ENCODE measurements at regions not wholly inside any gene's neighbourhood (a gene's known extent, or its start where the extent isn't known, plus 50 kb on each side); places are given as distances from the start of the nearest gene placed in this dataset.

- H3K4me3 ChIP-seq (ENCODE audit: low read length) = no peak overlapping the region
- H3K4me1 ChIP-seq (ENCODE audit: insufficient read depth, low read length) = no peaks in the 10 kb centered on the region
- no peaks in the 10 kb centered on the region for H3K9me3 ChIP-seq (ENCODE audit: insufficient read depth, low read depth, low read length)
- no peak overlapping the region for H3K9ac ChIP-seq (ENCODE audit: low read depth, low read length)
- no peak overlapping the region for H3K27ac ChIP-seq (ENCODE audit: low read length)
- no peaks in the 10 kb centered on the region for H3K36me3 ChIP-seq (ENCODE audit: insufficient read depth, low read depth, low read length)
- no peaks in the 10 kb centered on the region for H3K27me3 ChIP-seq (ENCODE audit: insufficient read depth, low read length)
Measured at GRCh38 chrX:137483554-137483953, 82.4 kb upstream of the ZIC3 start.

GRCh38 chrX:137482136-137482535 lies 83.8 kb upstream of the ZIC3 start:
- Histone ChIP-seq H3K4me1 (ENCODE audit: insufficient read depth, low read length) (no peaks in the 10 kb centered on the region), H3K27me3 (ENCODE audit: insufficient read depth, low read length) (no peaks in the 10 kb centered on the region), H3K9ac (ENCODE audit: low read depth, low read length) (no peak overlapping the region), H3K9me3 (ENCODE audit: insufficient read depth, low read depth, low read length) (no peaks in the 10 kb centered on the region), H3K4me3 (ENCODE audit: low read length) (no peak overlapping the region), H3K36me3 (ENCODE audit: insufficient read depth, low read depth, low read length) (no peaks in the 10 kb centered on the region), H3K27ac (ENCODE audit: low read length) (no peak overlapping the region)

DNA sequence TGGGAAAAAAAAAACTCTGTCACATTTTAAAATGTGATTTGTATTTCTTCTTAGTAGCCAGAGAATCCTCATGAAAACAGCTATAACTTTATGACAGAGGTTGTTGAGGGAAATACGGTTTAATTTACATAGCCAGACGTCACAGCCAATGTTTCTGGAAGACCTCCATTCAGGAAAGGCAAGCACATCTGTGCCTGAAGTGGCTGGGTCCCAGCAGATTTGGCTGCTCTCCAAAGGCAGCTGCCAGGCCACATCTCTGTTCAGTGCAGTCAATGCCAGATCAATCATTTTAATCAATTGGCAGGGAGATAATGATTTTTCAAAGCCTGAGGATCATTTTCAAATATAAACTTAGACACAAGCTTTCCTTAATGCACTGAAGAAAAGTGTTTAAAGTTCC lies 86.5 kb upstream of the ZIC3 start:
- no peaks in the 10 kb centered on the region for H3K27me3 ChIP-seq (ENCODE audit: insufficient read depth, low read length)
- H3K4me1 ChIP-seq (ENCODE audit: insufficient read depth, low read length) = no peaks in the 10 kb centered on the region
- no peaks in the 10 kb centered on the region for H3K36me3 ChIP-seq (ENCODE audit: insufficient read depth, low read depth, low read length)
- H3K9ac ChIP-seq (ENCODE audit: low read depth, low read length) = no peak overlapping the region
- H3K4me3 ChIP-seq (ENCODE audit: low read length) = no peak overlapping the region
- no peak overlapping the region for H3K27ac ChIP-seq (ENCODE audit: low read length)
- H3K9me3 ChIP-seq (ENCODE audit: insufficient read depth, low read depth, low read length) = no peaks in the 10 kb centered on the region

GRCh38 chrX:137441711-137442110 lies 124.2 kb upstream of the ZIC3 start:
- H3K27me3 ChIP-seq (ENCODE audit: insufficient read depth, low read length) = no peaks in the 10 kb centered on the region
- no peaks in the 10 kb centered on the region for H3K4me1 ChIP-seq (ENCODE audit: insufficient read depth, low read length)
- H3K4me3 ChIP-seq (ENCODE audit: low read length) = no peak overlapping the region
- H3K9me3 ChIP-seq (ENCODE audit: insufficient read depth, low read depth, low read length) = no peaks in the 10 kb centered on the region
- H3K27ac ChIP-seq (ENCODE audit: low read length) = no peak overlapping the region
- H3K36me3 ChIP-seq (ENCODE audit: insufficient read depth, low read depth, low read length) = no peaks in the 10 kb centered on the region
- no peak overlapping the region for H3K9ac ChIP-seq (ENCODE audit: low read depth, low read length)

DNA sequence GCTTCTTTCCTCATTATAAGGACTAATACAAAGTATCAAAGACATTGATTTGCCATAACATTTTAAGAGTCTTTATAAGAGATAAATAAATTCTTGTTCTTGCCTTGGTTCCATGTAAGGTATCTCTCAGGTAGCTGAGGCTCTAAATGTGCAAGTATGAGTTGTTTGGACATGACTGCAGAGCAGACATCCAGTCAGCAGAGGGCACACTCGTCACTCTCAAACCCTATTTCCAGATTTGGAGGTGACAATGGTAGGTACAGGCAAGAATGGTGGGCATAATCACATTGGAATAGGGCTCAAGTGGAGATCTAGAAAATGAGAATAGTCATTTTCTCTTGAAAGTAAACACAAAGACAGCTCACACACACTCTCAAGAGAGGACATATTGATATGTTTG lies 133.3 kb upstream of the ZIC3 start:
- Histone ChIP-seq H3K4me1 (ENCODE audit: insufficient read depth, low read length) (peaks cover 8% of the 10 kb centered on the region; the same call in 1 of the 2 replicates), H3K27ac (ENCODE audit: low read length) (no peak overlapping the region), H3K27me3 (ENCODE audit: insufficient read depth, low read length) (peaks cover 35% of the 10 kb centered on the region), H3K9me3 (ENCODE audit: insufficient read depth, low read depth, low read length) (no peaks in the 10 kb centered on the region), H3K4me3 (ENCODE audit: low read length) (peak overlapping the region; percentile 32; the same call in 1 of the 2 replicates), H3K36me3 (ENCODE audit: insufficient read depth, low read depth, low read length) (no peaks in the 10 kb centered on the region), H3K9ac (ENCODE audit: low read depth, low read length) (no peak overlapping the region)

DNA sequence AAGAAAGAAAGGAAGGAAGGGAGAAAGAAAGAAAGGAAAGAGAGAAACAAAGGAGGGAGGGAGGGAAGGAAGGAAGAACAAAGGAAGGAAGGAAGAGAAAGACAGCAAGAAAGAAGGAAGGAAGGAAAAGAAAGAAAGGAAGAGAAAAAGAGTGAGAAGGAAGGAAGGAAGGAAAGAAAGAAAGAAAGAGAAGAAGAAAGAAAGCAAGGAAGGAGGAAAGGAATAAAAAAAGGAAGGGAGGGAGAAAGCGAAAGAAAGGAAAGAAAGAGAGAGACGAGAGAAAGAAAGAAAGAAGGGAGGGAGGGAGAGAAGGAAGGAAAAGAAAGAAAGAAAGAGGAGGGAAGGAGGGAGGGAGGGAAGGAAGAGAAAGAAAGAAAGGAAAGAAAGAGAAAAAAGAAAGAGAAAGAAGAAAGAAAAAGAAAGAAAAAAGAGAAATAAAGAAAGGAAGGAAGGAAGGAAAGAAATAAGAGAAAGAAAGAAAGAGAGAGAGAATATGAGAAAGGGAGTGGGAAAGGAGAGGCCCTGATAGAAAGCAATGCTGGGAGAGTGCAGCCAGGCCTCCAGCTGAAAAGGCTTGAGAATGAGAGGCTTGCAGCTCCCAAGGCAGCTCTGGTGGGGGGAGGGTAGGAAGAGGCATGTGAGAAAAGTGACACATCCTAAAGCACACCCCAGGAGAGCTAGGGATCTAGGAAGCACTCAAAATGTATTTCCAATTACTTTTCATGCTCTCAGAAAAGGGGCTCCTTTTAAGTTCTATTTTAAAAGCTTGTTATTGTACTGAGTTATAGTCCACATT lies 134.0 kb upstream of the ZIC3 start:
- H3K9ac ChIP-seq (ENCODE audit: low read depth, low read length) = no peak overlapping the region
- no peaks in the 10 kb centered on the region for H3K9me3 ChIP-seq (ENCODE audit: insufficient read depth, low read depth, low read length)
- peak overlapping the region; percentile 32; the same call in 1 of the 2 replicates for H3K4me3 ChIP-seq (ENCODE audit: low read length)
- no peaks in the 10 kb centered on the region for H3K36me3 ChIP-seq (ENCODE audit: insufficient read depth, low read depth, low read length)
- H3K4me1 ChIP-seq (ENCODE audit: insufficient read depth, low read length) = peaks cover 8% of the 10 kb centered on the region; the same call in 1 of the 2 replicates
- H3K27me3 ChIP-seq (ENCODE audit: insufficient read depth, low read length) = peaks cover 42% of the 10 kb centered on the region
- no peak overlapping the region for H3K27ac ChIP-seq (ENCODE audit: low read length)

DNA sequence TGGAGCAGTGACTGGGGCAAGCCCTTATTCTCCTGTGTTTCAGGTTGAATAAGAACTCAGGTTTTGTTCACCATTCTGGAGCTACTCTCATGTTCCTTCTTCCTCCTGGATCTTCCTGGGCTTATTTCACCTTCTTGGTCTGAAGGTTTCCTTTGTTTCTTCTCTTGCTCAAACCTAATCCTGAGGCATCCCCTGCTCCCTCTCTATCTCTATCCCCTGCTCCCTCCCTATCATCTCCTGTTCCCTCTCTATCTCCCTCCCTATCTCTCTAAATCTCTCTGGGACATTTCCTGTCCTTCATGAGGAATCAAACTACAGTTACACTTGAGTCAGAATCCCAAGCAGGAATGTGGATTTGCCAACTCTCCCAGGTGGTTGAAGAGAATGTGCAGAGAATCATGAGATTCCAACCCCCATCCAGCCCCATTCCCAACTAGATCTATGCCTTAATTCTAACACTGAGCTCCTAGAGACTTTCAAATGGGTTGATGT lies 134.9 kb upstream of the ZIC3 start:
- peaks cover 50% of the 10 kb centered on the region for H3K27me3 ChIP-seq (ENCODE audit: insufficient read depth, low read length)
- H3K4me3 ChIP-seq (ENCODE audit: low read length) = 0 out of 2 replicates have a peak overlapping the region, but pooled peaks have one; percentile 0
- peaks cover 8% of the 10 kb centered on the region; the same call in 1 of the 2 replicates for H3K4me1 ChIP-seq (ENCODE audit: insufficient read depth, low read length)
- H3K27ac ChIP-seq (ENCODE audit: low read length) = no peak overlapping the region
- H3K9me3 ChIP-seq (ENCODE audit: insufficient read depth, low read depth, low read length) = no peaks in the 10 kb centered on the region
- H3K9ac ChIP-seq (ENCODE audit: low read depth, low read length) = no peak overlapping the region
- H3K36me3 ChIP-seq (ENCODE audit: insufficient read depth, low read depth, low read length) = no peaks in the 10 kb centered on the region

GRCh38 chrX:137430301-137430700 lies 135.6 kb upstream of the ZIC3 start:
- H3K4me3 ChIP-seq (ENCODE audit: low read length) = peak overlapping the region; percentile 69
- no peaks in the 10 kb centered on the region for H3K36me3 ChIP-seq (ENCODE audit: insufficient read depth, low read depth, low read length)

GRCh38 chrX:137428766-137429591 lies 136.9 kb upstream of the ZIC3 start:
- no peak overlapping the region for H3K27ac ChIP-seq (ENCODE audit: low read length)
- H3K9me3 ChIP-seq (ENCODE audit: insufficient read depth, low read depth, low read length) = no peaks in the 10 kb centered on the region
- peaks cover 68% of the 10 kb centered on the region for H3K27me3 ChIP-seq (ENCODE audit: insufficient read depth, low read length)
- H3K4me3 ChIP-seq (ENCODE audit: low read length) = peak overlapping the region; percentile 69
- peak overlapping the region; percentile 32; the same call in 1 of the 2 replicates for H3K9ac ChIP-seq (ENCODE audit: low read depth, low read length)
- no peaks in the 10 kb centered on the region for H3K36me3 ChIP-seq (ENCODE audit: insufficient read depth, low read depth, low read length)
- H3K4me1 ChIP-seq (ENCODE audit: insufficient read depth, low read length) = peaks cover 8% of the 10 kb centered on the region; the same call in 1 of the 2 replicates

More at GRCh38 chrX:137430301-137430700, 135.6 kb upstream of the ZIC3 start:
- Histone ChIP-seq H3K27ac (ENCODE audit: low read length) (no peak overlapping the region), H3K27me3 (ENCODE audit: insufficient read depth, low read length) (peaks cover 58% of the 10 kb centered on the region), H3K9me3 (ENCODE audit: insufficient read depth, low read depth, low read length) (no peaks in the 10 kb centered on the region), H3K4me1 (ENCODE audit: insufficient read depth, low read length) (peaks cover 8% of the 10 kb centered on the region; the same call in 1 of the 2 replicates), H3K9ac (ENCODE audit: low read depth, low read length) (no peak overlapping the region; the same call in 1 of the 2 replicates)

GRCh38 chrX:137428221-137428661 lies 137.7 kb upstream of the ZIC3 start:
- Histone ChIP-seq H3K27ac (ENCODE audit: low read length) (no peak overlapping the region), H3K27me3 (ENCODE audit: insufficient read depth, low read length) (peaks cover 75% of the 10 kb centered on the region), H3K9ac (ENCODE audit: low read depth, low read length) (0 out of 2 replicates have a peak overlapping the region, but pooled peaks have one; percentile 32)

DNA sequence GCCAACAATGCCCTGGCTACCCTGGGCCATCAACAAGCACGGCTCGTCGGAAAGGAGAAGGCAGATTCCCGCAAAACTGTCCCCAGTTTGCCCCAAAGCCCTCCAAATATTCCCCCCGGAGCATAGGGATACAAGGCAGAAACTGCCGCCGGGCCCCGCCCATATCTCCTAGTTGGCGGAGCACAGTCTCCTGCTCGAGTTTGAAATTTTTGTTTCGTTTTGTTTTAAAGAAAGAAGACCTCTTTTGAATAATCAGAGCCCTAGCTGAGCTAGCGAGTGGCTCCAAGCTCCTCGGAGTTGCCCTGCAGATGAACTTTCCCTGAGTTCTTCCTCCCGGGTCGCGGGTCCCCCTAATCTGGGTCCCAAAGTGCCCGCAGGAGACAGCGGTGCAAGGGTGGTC lies 138.1 kb upstream of the ZIC3 start:
- Histone ChIP-seq H3K4me3 (ENCODE audit: low read length) (peak overlapping the region; percentile 69), H3K9ac (ENCODE audit: low read depth, low read length) (no peak overlapping the region), H3K36me3 (ENCODE audit: insufficient read depth, low read depth, low read length) (no peaks in the 10 kb centered on the region), H3K4me1 (ENCODE audit: insufficient read depth, low read length) (peaks cover 8% of the 10 kb centered on the region; the same call in 1 of the 2 replicates), H3K27ac (ENCODE audit: low read length) (no peak overlapping the region), H3K27me3 (ENCODE audit: insufficient read depth, low read length) (peaks cover 79% of the 10 kb centered on the region), H3K9me3 (ENCODE audit: insufficient read depth, low read depth, low read length) (no peaks in the 10 kb centered on the region)

More at GRCh38 chrX:137428221-137428661, 137.7 kb upstream of the ZIC3 start:
- Histone ChIP-seq H3K9me3 (ENCODE audit: insufficient read depth, low read depth, low read length) (no peaks in the 10 kb centered on the region), H3K4me1 (ENCODE audit: insufficient read depth, low read length) (peaks cover 8% of the 10 kb centered on the region; the same call in 1 of the 2 replicates), H3K4me3 (ENCODE audit: low read length) (peak overlapping the region; percentile 69), H3K36me3 (ENCODE audit: insufficient read depth, low read depth, low read length) (no peaks in the 10 kb centered on the region)

Measured in iPS-20b (cell line).